GM12864 (cell line): ENCODE measurements at regions not wholly inside any gene's neighbourhood (a gene's known extent, or its start where the extent isn't known, plus 50 kb on each side); places are given as distances from the start of the nearest gene placed in this dataset.
A peak's percentile ranks its signal among the peaks of the same experiment; 100 is the strongest.

Experiments
- DNase-seq: peaks from one replicate; pipeline ENCODE4 v3.0.0-alpha.2; 2011; ENCODE audit warnings: low read depth
- H3K4me3 ChIP-seq: 2 replicates; pipeline ENCODE4 v1.5.1; 2011; ENCODE audit warnings: mild to moderate bottlenecking, low read depth, low read length, control low read depth
- CTCF ChIP-seq: IDR thresholded peaks from 2 replicates; pipeline ENCODE4 v1.5.1; 2011; ENCODE audit warnings: low read depth, mild to moderate bottlenecking, moderate library complexity, low read length, control low read depth, inconsistent platforms; ENCODE audit errors: missing control alignments

DNA sequence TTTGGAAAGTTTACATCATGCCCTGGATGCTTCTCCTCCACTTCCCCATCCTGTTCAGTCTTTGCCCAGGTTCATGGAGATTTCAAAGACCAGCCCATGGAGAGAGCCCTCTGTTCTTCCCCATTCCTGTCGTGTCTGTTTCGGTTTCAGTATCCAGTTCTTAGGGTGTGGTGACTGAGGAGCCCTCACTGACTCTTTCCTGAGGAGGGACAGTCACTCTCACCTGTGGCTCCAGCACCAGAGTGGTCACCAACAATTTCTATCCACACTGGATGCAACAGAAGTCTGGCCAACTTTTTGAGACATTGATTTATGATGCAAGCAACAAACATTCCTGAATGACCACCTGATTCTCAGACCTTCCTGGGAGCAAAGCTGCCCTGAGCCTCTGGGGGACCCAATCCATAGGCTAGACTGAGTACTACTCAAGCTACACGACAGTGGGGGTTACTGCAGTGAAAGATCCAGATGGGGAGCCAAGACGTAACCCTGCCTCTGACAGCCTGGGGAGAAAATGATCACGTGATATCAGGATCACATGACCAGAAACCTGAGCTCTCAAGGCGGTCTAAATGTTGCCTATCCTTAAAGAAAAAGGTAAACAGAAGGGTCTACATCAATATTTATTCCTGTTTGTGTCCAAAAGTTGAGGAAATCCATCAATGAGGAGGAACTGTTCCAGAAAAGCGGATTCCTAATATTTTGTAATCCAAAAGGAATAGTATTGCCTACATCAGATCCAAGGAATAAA is 76.2 kb upstream of the VPREB1 start:
- peak; percentile 90 for DNase-seq
- peak overlapping the region; percentile 37 for H3K4me3 ChIP-seq
- no peak for TF ChIP-seq CTCF

- peak; percentile 57 for DNase-seq
- TF ChIP-seq CTCF, result no peak
- H3K4me3 ChIP-seq, result no peak overlapping the region
These were observed 76.8 kb upstream of the VPREB1 start for GRCh38 chr22:22167791-22168189.

GRCh38 chr22:22166941-22167713 is 77.5 kb upstream of the VPREB1 start:
- DNase-seq, result no peak
- H3K4me3 ChIP-seq, result no peak overlapping the region
- no peak for TF ChIP-seq CTCF

DNA sequence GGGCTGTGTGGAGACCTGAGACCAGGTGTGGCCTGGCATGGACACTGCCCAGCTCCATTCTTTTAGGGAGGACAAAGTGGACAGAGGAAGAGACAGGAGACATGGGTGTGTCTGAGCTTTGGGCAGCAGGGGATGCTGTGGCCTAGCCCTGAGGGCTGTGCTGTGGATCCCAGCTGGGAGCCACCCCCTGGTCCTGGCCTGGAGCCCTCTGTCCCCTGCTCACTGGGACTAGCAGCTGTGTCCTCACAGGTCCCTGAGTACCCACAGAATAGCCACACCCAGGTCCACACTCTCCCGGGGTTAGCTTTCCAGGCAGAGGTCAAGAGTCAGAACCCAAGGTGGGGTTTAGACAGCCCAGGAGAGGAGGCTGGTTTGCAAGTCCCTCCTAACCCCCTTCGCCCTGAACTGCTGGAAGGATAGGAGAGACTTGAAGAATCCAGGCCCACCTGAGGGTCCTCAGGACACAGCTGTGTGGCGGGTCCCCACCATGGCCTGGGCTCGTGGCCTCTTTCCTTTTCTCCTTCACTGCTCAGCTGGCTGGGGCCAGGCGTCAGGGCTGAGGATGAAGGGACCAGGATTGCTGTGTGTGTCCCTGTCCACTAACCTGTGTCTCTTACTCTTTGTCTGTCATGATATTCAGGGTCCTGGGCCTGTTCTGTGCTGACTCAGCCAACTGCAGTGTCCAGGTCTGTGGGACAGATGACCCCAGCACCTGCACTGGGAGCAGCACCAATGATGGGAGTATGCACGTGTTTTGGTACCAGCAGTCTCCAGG is 78.5 kb upstream of the VPREB1 start:
- no peak for TF ChIP-seq CTCF
- DNase-seq, result no peak

DNA sequence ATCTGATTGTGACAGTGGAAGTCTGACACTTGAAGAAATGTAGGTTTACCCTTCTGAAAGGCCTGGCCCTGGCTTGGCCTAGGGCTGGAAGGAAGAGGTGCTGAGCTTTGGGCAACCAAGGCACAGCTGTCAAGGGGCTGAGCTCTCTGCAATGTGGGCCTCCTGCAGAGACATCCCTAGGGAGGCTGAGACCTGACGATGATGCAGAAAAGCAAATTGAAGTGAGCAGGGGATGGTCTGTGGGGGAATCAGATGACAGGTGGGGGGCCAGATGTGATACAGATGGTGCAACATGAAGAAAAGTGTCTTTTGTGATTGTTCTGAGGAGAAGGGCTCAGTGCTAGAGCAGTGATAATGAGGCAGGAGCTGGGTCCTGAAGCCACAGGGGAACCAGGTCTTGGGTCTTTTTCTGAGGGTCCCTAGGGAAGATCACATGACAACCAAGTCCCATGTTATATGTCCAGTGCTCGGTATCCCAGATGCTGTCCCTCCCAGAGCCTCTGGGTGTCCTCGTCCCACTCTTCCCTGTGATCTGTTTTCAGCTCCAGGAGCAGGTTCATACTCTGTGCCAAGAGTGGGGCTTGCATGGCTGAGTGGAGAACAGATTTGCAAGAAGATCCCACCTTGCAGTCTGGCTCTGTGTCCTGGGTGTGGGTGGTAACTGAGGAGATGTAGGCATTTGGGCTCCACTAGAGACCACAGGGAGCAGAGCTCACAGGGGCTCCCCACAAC is 79.9 kb upstream of the VPREB1 start:
- no peak for TF ChIP-seq CTCF
- no peak for DNase-seq

More for the DNA sequence above, 78.5 kb upstream of the VPREB1 start:
- H3K4me3 ChIP-seq, result no peak overlapping the region

More for the DNA sequence above, 79.9 kb upstream of the VPREB1 start:
- H3K4me3 ChIP-seq, result no peak overlapping the region
